SK-N-MC (cell line): ENCODE measurements at regions not wholly inside any gene's neighbourhood (a gene's known extent, or its start where the extent isn't known, plus 50 kb on each side); places are given as distances from the start of the nearest gene placed in this dataset.

Source experiments
- EZH2 ChIP-seq: fragments of 200-600 bp; sonication (generic); IDR thresholded peaks from one replicate; pipeline ENCODE4 v1.6.1; 2017; ENCODE audit warnings: antibody characterized with exemption
- POLR2AphosphoS5 ChIP-seq: IDR thresholded peaks from 2 replicates; pipeline ENCODE4 v1.6.1; 2012; ENCODE audit warnings: mild to moderate bottlenecking, low read depth, low read length, borderline replicate concordance

DNA sequence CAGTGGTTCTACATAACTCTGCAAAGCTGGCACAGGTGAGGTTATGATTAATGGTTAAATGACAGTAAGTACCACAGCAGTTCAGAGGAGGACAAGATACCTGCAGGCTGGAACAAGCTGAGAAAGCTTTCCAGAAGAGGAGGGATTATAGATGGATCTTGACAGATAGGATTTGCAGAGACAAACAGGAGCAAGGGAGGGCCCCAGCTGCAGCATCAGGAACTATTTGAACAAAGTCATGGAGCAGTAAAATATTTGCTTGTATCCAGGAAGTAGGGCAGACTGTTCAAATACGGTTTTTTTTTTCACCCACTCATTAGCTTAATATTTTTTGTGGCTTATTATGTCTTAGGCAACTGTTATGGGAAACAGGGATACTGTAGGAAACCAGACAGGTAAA lies 144.4 kb upstream of the MAN1A1 start:
- no peak for TF ChIP-seq EZH2
- no peak for TF ChIP-seq POLR2AphosphoS5
